H1 (cell line): ENCODE measurements at regions not wholly inside any gene's neighbourhood (a gene's known extent, or its start where the extent isn't known, plus 50 kb on each side); places are given as distances from the start of the nearest gene placed in this dataset.

Experiments used
- CTCF ChIA-PET: fragments of 300-600 bp; sonication (Branson Sonifier 250); formaldehyde crosslinking; loops from one replicate; lab custom pipeline; 2021; ENCODE audit not compliant: partially characterized antibody; lab: Charles Lee
- POLR2A ChIA-PET: fragments of 300-600 bp; sonication (Branson Sonifier 250); formaldehyde crosslinking; loops from one replicate; lab custom pipeline; 2021; ENCODE audit warnings: inconsistent platforms; ENCODE audit not compliant: partially characterized antibody; lab: Charles Lee
- DNase-seq, 2 experiments: peaks; one replicate each; pipeline versions ENCODE4 v3.0.0 to v3.0.0-alpha.2; 2010 to 2022; ENCODE audit warnings: low spot score in 2 of 2, low read depth in 1 of 2, mixed read lengths in 1 of 2
- FAIRE-seq: peaks from 2 replicates; lab custom pipeline; 2011; peaks lifted over from hg19 to GRCh38; lab: Jason Lieb, UNC
- H2AFZ ChIP-seq: 2 replicates; pipeline ENCODE4 v1.8.1; 2012; ENCODE audit warnings: low read length, inconsistent platforms
- H2AK5ac ChIP-seq: 2 replicates; pipeline ENCODE4 v1.6.1; 2013; ENCODE audit warnings: low read depth, low read length
- H2BK120ac ChIP-seq: replicated peaks from 2 replicates; pipeline ENCODE3; 2013; ENCODE audit warnings: low read depth, low read length, inconsistent platforms
- H2BK12ac ChIP-seq: 2 replicates; pipeline ENCODE4 v1.6.1; 2013; ENCODE audit warnings: low read depth, low read length
- H2BK15ac ChIP-seq: 2 replicates; pipeline ENCODE4 v1.6.1; 2013; ENCODE audit warnings: low read length
- H2BK20ac ChIP-seq: 2 replicates; pipeline ENCODE4 v1.6.1; 2013; ENCODE audit warnings: low read length
- H2BK5ac ChIP-seq: 2 replicates; pipeline ENCODE4 v1.6.1; 2013; ENCODE audit warnings: low read depth, low read length
- H3K14ac ChIP-seq: 2 replicates; pipeline ENCODE4 v1.6.1; 2013; ENCODE audit warnings: inconsistent platforms; ENCODE audit not compliant: insufficient read length
- H3K18ac ChIP-seq: 2 replicates; pipeline ENCODE4 v1.6.1; 2013; ENCODE audit warnings: low read length; ENCODE audit errors: extremely low read depth
- H3K23ac ChIP-seq: 2 replicates; pipeline ENCODE4 v1.6.1; 2013; ENCODE audit warnings: inconsistent platforms; ENCODE audit not compliant: insufficient read length
- H3K23me2 ChIP-seq: 2 replicates; pipeline ENCODE4 v1.6.1; 2013; ENCODE audit warnings: low read depth, low read length
- H3K27ac ChIP-seq: 2 replicates; pipeline ENCODE4 v1.6.1; 2011; ENCODE audit warnings: low read depth, low read length, inconsistent platforms
- H3K27me3 ChIP-seq, 4 experiments: replicated peaks in 1 of 4; 1 replicate in 1 of 4; 2 replicates in 3 of 4; pipeline versions ENCODE4 v1.6.1 to v1.8.1; 2011 to 2013; ENCODE audit warnings: low read length in 3 of 4, mild to moderate bottlenecking in 3 of 4, inconsistent platforms in 2 of 4, mixed read lengths in 2 of 4, moderate library complexity in 1 of 4; ENCODE audit not compliant: control insufficient read depth in 3 of 4, insufficient read depth in 3 of 4; ENCODE audit errors: extremely low read depth in 1 of 4
- H3K36me3 ChIP-seq, 4 experiments: 2 replicates each; pipeline versions ENCODE4 v1.6.1 to v1.8.1; 2011 to 2013; ENCODE audit warnings: mild to moderate bottlenecking in 4 of 4, low read length in 3 of 4, moderate library complexity in 2 of 4, control low read depth in 1 of 4, inconsistent platforms in 1 of 4; ENCODE audit not compliant: insufficient read depth in 4 of 4, control insufficient read depth in 2 of 4
- H3K4ac ChIP-seq: replicated peaks from 2 replicates; pipeline ENCODE3; 2013; ENCODE audit warnings: low read length, low read depth, mixed read lengths, inconsistent platforms; ENCODE audit not compliant: insufficient read length
- H3K4me1 ChIP-seq, 4 experiments: replicated peaks in 1 of 4; 1 replicate in 1 of 4; 2 replicates in 3 of 4; pipeline versions ENCODE4 v1.6.1 to v1.8.1; 2011 to 2013; ENCODE audit warnings: low read length in 3 of 4, inconsistent platforms in 2 of 4, mixed read lengths in 1 of 4; ENCODE audit not compliant: insufficient read depth in 4 of 4, control insufficient read depth in 3 of 4
- H3K4me2 ChIP-seq, 2 experiments: 2 replicates each; pipeline versions ENCODE4 v1.6.1 to v1.8.1; 2011 to 2013; ENCODE audit warnings: low read depth in 2 of 2, low read length in 2 of 2, control low read depth in 1 of 2, inconsistent platforms in 1 of 2, mild to moderate bottlenecking in 1 of 2; ENCODE audit not compliant: insufficient read depth in 1 of 2
- H3K4me3 ChIP-seq, 4 experiments: fragments of 200-600, 300-600 bp in 1 of 4; sonication (generic), shearing (Covaris generic), sonication (Bioruptor Twin) in 1 of 4; 2 replicates each; pipeline versions ENCODE4 v1.5.1 to v1.8.1; 2011 to 2016; ENCODE audit warnings: low read length in 4 of 4, low read depth in 3 of 4, control low read depth in 2 of 4, inconsistent platforms in 2 of 4, mild to moderate bottlenecking in 2 of 4, mixed read lengths in 1 of 4, moderate library complexity in 1 of 4; ENCODE audit not compliant: insufficient read depth in 2 of 4; ENCODE audit errors: extremely low read depth in 1 of 4
- H3K56ac ChIP-seq: replicated peaks from 2 replicates; pipeline ENCODE3; 2013; ENCODE audit warnings: low read depth, mild to moderate bottlenecking, mixed read lengths, low read length, inconsistent platforms; ENCODE audit not compliant: insufficient read length
- H3K79me1 ChIP-seq: 2 replicates; pipeline ENCODE4 v1.6.1; 2013; ENCODE audit warnings: low read depth, low read length, control low read depth
- H3K79me2 ChIP-seq, 2 experiments: 2 replicates each; pipeline versions ENCODE4 v1.6.1 to v1.8.1; 2012 to 2013; ENCODE audit warnings: low read length in 2 of 2, mild to moderate bottlenecking in 2 of 2, inconsistent platforms in 1 of 2; ENCODE audit not compliant: insufficient read depth in 2 of 2, control insufficient read depth in 1 of 2
- H3K9ac ChIP-seq, 4 experiments: replicated peaks in 1 of 4; 1 replicate in 1 of 4; 2 replicates in 3 of 4; pipeline versions ENCODE4 v1.6.1 to v1.8.1; 2011 to 2013; ENCODE audit warnings: low read depth in 3 of 4, low read length in 3 of 4, control low read depth in 2 of 4, mild to moderate bottlenecking in 2 of 4, moderate library complexity in 2 of 4, inconsistent platforms in 1 of 4; ENCODE audit errors: extremely low read depth in 1 of 4
- H3K9me3 ChIP-seq, 2 experiments: 2 replicates each; pipeline versions ENCODE4 v1.6.1 to v1.8.1; 2012 to 2013; ENCODE audit warnings: mild to moderate bottlenecking in 2 of 2, moderate library complexity in 2 of 2, control low read depth in 1 of 2, inconsistent platforms in 1 of 2, low read depth in 1 of 2, low read length in 1 of 2, mixed read lengths in 1 of 2; ENCODE audit not compliant: insufficient read depth in 2 of 2
- H4K20me1 ChIP-seq, 2 experiments: replicated peaks in 1 of 2; 2 replicates each; pipeline versions ENCODE3 to v1.8.1; 2011 to 2013; ENCODE audit warnings: inconsistent platforms in 2 of 2, low read length in 2 of 2, mild to moderate bottlenecking in 1 of 2; ENCODE audit not compliant: insufficient read depth in 2 of 2, control insufficient read depth in 1 of 2
- H4K5ac ChIP-seq: 2 replicates; pipeline ENCODE4 v1.6.1; 2013; ENCODE audit warnings: low read length, low read depth, mixed read lengths, inconsistent platforms; ENCODE audit not compliant: insufficient read length
- H4K8ac ChIP-seq: 2 replicates; pipeline ENCODE4 v1.8.0; 2013; ENCODE audit warnings: mild to moderate bottlenecking, moderate library complexity, low read length, inconsistent platforms; ENCODE audit not compliant: insufficient read depth; ENCODE audit errors: extremely low read depth
- H4K91ac ChIP-seq: replicated peaks from 2 replicates; pipeline ENCODE3; 2013; ENCODE audit warnings: low read length, mixed read lengths, inconsistent platforms; ENCODE audit not compliant: insufficient read length
- ATF3 ChIP-seq: IDR thresholded peaks from 2 replicates; pipeline ENCODE4 v1.6.1; 2011; ENCODE audit warnings: low read depth, mild to moderate bottlenecking, low read length; ENCODE audit not compliant: insufficient read depth
- CTCF ChIP-seq, 3 experiments: IDR thresholded peaks; 1 replicate in 2 of 3; 2 replicates in 1 of 3; pipeline versions ENCODE4 v1.5.1 to v1.6.1; 2011; ENCODE audit warnings: low read length in 3 of 3, mild to moderate bottlenecking in 3 of 3, inconsistent platforms in 2 of 3, low read depth in 1 of 3, moderate library complexity in 1 of 3; ENCODE audit not compliant: insufficient read depth in 1 of 3; ENCODE audit errors: control extremely low read depth in 1 of 3
- EP300 ChIP-seq, 2 experiments: IDR thresholded peaks; 1 replicate in 1 of 2; 2 replicates in 1 of 2; pipeline ENCODE4 v1.6.1; 2011 to 2012; ENCODE audit warnings: low read depth in 2 of 2, low read length in 2 of 2, mild to moderate bottlenecking in 2 of 2, borderline replicate concordance in 1 of 2, inconsistent platforms in 1 of 2, moderate library complexity in 1 of 2
- GTF2F1 ChIP-seq: IDR thresholded peaks from 2 replicates; pipeline ENCODE4 v1.6.1; 2012; ENCODE audit warnings: low read depth, low read length, improper control_type of control experiment, borderline replicate concordance
- KDM5A ChIP-seq: fragments of 200-600 bp; IDR thresholded peaks from 2 replicates; pipeline ENCODE4 v1.7.1; 2012; ENCODE audit warnings: mild to moderate bottlenecking, low read length, inconsistent platforms, mixed read lengths
- MAX ChIP-seq: IDR thresholded peaks from 2 replicates; pipeline ENCODE4 v1.6.1; 2012; ENCODE audit warnings: inconsistent platforms
- NRF1 ChIP-seq: IDR thresholded peaks from 2 replicates; pipeline ENCODE4 v1.6.1; 2011; ENCODE audit warnings: mild to moderate bottlenecking, low read depth, low read length, improper control_type of control experiment
- PHF8 ChIP-seq: fragments of 200-600 bp; sonication (generic); conservative IDR thresholded peaks from 2 replicates; pipeline ENCODE4 v1.7.1; 2012; ENCODE audit warnings: low read depth, mild to moderate bottlenecking, inconsistent platforms, low read length, moderate library complexity
- WGBS, 2 experiments: shearing (Covaris generic) in 1 of 2; methylation state at CpG; one replicate each; pipeline versions ENCODE4 v1.1.6 to v1.1.7; 2013 to 2015; ENCODE audit warnings: low lambda C conversion rate in 2 of 2, mixed read lengths in 2 of 2, inconsistent platforms in 1 of 2, low coverage in 1 of 2, missing lambda C conversion rate in 1 of 2; ENCODE audit not compliant: insufficient replicate concordance in 2 of 2, insufficient coverage in 1 of 2, insufficient read length in 1 of 2; ENCODE audit errors: extremely low coverage in 1 of 2, missing lambda C conversion rate in 1 of 2; 5-methylcytosine and 5-hydroxymethylcytosine counted together
- TF ChIP-seq, protein P1 (sequence below): IDR thresholded peaks from 2 replicates; pipeline ENCODE4 v1.6.1; 2012; ENCODE audit warnings: low read length, inconsistent platforms

- Histone ChIP-seq H4K8ac (no peak overlapping the region), H3K27me3 (no peaks in the 10 kb centered on the region), H4K5ac (no peak overlapping the region), H4K91ac (no peak overlapping the region), H3K4me1 (no peaks in the 10 kb centered on the region), H2BK5ac (no peak overlapping the region), H2AK5ac (no peak overlapping the region), H2BK20ac (no peak overlapping the region), H3K79me2 (no peaks in the 10 kb centered on the region), H3K23ac (no peak overlapping the region), H2BK120ac (no peak overlapping the region), H3K18ac (no peak overlapping the region), H2BK12ac (no peak overlapping the region), H4K20me1 (no peaks in the 10 kb centered on the region), H3K79me1 (no peaks in the 10 kb centered on the region), H3K4ac (no peak overlapping the region), H3K4me3 (no peak overlapping the region), H3K4me2 (no peak overlapping the region), H3K14ac (no peak overlapping the region), H3K9ac (no peak overlapping the region), H3K36me3 (no peaks in the 10 kb centered on the region), H2BK15ac (no peak overlapping the region), H3K27ac (no peak overlapping the region), H3K56ac (no peak overlapping the region), H2AFZ (no peak overlapping the region), H3K23me2 (no peaks in the 10 kb centered on the region), H3K9me3 (no peaks in the 10 kb centered on the region)
- FAIRE-seq (no peak), DNase-seq (no peak)
- ChIA-PET CTCF (interaction anchor here (0.9 to 1.4 kb wide), 6 partner anchors 10 to 75 kb away, joined by 3 to 4 read pairs (median 4); no protein-coding TSS in a partner anchor), POLR2A (no interaction called here)
- 85% methylated on average over 1 of the region's 1 CpG; no CpG with 5 or more reads in 1 of the 2 experiments for WGBS, 2 experiments
- TF ChIP-seq EP300 (IDR thresholded peaks at IDR 0.05; ENCODE audit: borderline replicate concordance in 1 of 2, low read depth in 2 of 2, low read length in 2 of 2) (no peak), ATF3 (no peak), CTCF (IDR thresholded peaks at IDR 0.05; ENCODE audit: control extremely low read depth in 1 of 3, insufficient read depth in 1 of 3, low read depth in 1 of 3, low read length in 3 of 3) (no peak), MAX (no peak), GTF2F1 (no peak), PHF8 (no peak), KDM5A (no peak), NRF1 (no peak)
- TF ChIP-seq, protein P1, sequence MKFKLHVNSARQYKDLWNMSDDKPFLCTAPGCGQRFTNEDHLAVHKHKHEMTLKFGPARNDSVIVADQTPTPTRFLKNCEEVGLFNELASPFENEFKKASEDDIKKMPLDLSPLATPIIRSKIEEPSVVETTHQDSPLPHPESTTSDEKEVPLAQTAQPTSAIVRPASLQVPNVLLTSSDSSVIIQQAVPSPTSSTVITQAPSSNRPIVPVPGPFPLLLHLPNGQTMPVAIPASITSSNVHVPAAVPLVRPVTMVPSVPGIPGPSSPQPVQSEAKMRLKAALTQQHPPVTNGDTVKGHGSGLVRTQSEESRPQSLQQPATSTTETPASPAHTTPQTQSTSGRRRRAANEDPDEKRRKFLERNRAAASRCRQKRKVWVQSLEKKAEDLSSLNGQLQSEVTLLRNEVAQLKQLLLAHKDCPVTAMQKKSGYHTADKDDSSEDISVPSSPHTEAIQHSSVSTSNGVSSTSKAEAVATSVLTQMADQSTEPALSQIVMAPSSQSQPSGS = no peak
Observed at GRCh38 chr13:47853236-47853635, 147.8 kb downstream of the SUCLA2 start.
